Testis (tissue), 2 donors: ENCODE measurements at regions not wholly inside any gene's neighbourhood (a gene's known extent, or its start where the extent isn't known, plus 50 kb on each side); places are given as distances from the start of the nearest gene placed in this dataset.

Experiments
- DNase-seq: peaks from one replicate; pipeline ENCODE4 v3.0.0-alpha.2; 2019
- H3K27ac ChIP-seq, 2 donors: fragments of 200-600 bp; sonication (generic); one replicate each; pipeline ENCODE4 v1.5.1; 2019
- H3K27me3 ChIP-seq: fragments of 200-600 bp; sonication (generic); one replicate; pipeline ENCODE4 v1.5.1; 2019
- H3K36me3 ChIP-seq: fragments of 200-600 bp; sonication (generic); one replicate; pipeline ENCODE4 v1.5.1; 2017; ENCODE audit warnings: low read depth; ENCODE audit errors: missing control alignments
- H3K4me1 ChIP-seq: fragments of 200-600 bp; sonication (generic); one replicate; pipeline ENCODE4 v1.5.1; 2019
- H3K4me3 ChIP-seq, 2 donors: fragments of 200-600 bp; sonication (generic); one replicate each; pipeline ENCODE4 v1.5.1; 2017 to 2019
- H3K9me3 ChIP-seq: fragments of 200-600 bp; sonication (generic); one replicate; pipeline ENCODE4 v1.5.1; 2017
- POLR2A ChIP-seq: fragments of 450-650 bp; IDR thresholded peaks from one replicate; pipeline ENCODE4 v1.6.1; 2017; ENCODE audit warnings: antibody characterized with exemption, mild to moderate bottlenecking, moderate library complexity
- WGBS, 2 donors: methylation state at CpG; one replicate each; pipeline ENCODE4 v1.1.5; 2018; 5-methylcytosine and 5-hydroxymethylcytosine counted together
- intact Hi-C: fragments of 100-400 bp; cut with DNase I; formaldehyde crosslinking; loops from one replicate; pipeline ENCODE4 v1.15.1; 2023; ENCODE audit warnings: low total_unique reads
- TF ChIP-seq, protein P1 (sequence below), 3 experiments: fragments of 450-650 bp in 2 of 3; fragments of 200-600 bp in 1 of 3; sonication (generic) in 1 of 3; IDR thresholded peaks; one replicate each; pipeline ENCODE4 v1.5.1; 2016 to 2019; ENCODE audit warnings: antibody characterized with exemption in 3 of 3, mild to moderate bottlenecking in 2 of 3, moderate library complexity in 1 of 3

DNA sequence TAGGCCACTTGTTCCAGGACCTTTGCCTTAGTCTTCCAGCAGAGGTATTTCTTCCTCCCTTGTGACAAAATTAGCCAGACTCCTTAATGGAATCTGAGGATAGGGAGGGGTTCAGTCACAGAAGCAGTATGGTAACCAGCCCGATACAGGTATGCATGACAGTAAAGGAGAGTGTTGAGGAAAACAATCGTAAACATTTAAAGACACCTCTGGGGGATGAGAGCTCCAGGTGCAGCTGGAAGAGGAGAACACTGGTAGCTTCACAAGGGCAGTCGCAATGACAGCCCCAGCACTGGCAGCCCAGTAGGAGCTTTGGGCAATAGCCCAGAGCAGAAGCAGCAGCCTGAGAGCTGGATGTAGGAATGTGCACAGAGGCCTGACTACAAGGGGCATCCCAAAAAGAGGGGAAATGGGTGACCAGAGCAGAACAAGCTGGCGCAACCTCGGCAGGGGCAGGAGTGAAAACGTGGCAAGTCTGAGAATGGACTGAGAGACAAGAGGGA, 344.9 kb upstream of the JAG1 start:
- TF ChIP-seq, protein P1, sequence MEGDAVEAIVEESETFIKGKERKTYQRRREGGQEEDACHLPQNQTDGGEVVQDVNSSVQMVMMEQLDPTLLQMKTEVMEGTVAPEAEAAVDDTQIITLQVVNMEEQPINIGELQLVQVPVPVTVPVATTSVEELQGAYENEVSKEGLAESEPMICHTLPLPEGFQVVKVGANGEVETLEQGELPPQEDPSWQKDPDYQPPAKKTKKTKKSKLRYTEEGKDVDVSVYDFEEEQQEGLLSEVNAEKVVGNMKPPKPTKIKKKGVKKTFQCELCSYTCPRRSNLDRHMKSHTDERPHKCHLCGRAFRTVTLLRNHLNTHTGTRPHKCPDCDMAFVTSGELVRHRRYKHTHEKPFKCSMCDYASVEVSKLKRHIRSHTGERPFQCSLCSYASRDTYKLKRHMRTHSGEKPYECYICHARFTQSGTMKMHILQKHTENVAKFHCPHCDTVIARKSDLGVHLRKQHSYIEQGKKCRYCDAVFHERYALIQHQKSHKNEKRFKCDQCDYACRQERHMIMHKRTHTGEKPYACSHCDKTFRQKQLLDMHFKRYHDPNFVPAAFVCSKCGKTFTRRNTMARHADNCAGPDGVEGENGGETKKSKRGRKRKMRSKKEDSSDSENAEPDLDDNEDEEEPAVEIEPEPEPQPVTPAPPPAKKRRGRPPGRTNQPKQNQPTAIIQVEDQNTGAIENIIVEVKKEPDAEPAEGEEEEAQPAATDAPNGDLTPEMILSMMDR (IDR thresholded peaks at IDR 0.05): no peak
- TF ChIP-seq POLR2A: no peak
- H3K9me3 ChIP-seq: no peaks in the 10 kb centered on the region
- no peak overlapping the region for H3K4me3 ChIP-seq
- no peaks in the 10 kb centered on the region for H3K27me3 ChIP-seq
- no peak for DNase-seq
- no peaks in the 10 kb centered on the region for H3K36me3 ChIP-seq
- peaks cover 7% of the 10 kb centered on the region for H3K4me1 ChIP-seq
- H3K27ac ChIP-seq: no peak overlapping the region
- WGBS, 2 donors: 75 to 83% methylated on average over 6 of the region's 6 CpGs
- intact Hi-C loops: no loop called here

GRCh38 chr20:11020712-11021111, 346.9 kb upstream of the JAG1 start:
- no peak for DNase-seq
- WGBS, 2 donors: 74 to 83% methylated on average over 1 of the region's 1 CpG

DNA sequence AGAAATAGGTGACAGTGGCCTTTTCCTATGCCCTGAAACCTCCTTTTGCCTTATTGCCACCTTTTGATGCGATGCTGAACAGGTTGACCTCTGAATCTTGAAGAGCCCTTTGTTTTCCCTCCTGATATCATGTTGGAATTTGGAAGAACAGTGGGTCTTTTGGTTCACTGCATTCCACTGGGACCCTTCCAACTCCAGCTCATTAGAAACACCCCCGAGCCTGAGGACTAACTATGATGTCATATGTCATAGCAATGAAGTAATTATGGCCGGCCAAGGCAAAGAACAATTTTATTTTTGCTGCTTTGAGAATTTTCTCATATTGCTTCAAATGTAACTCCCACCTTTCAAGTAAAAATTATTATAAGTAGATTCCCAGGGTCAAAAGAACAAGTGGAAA, 353.4 kb upstream of the JAG1 start:
- intact Hi-C loops: no loop called here
- 62 to 63% methylated on average over 3 of the region's 3 CpGs for whole genome bisulfite sequencing, 2 donors

More at GRCh38 chr20:11020712-11021111, 346.9 kb upstream of the JAG1 start:
- no peaks in the 10 kb centered on the region for H3K4me1 ChIP-seq
- H3K4me3 ChIP-seq: no peak overlapping the region
- no peak overlapping the region for H3K27ac ChIP-seq
- no peaks in the 10 kb centered on the region for H3K27me3 ChIP-seq
- intact Hi-C loops: no loop called here
- no peaks in the 10 kb centered on the region for H3K36me3 ChIP-seq
- no peak for TF ChIP-seq POLR2A
- TF ChIP-seq, protein P1 (IDR thresholded peaks at IDR 0.05): no peak
- no peaks in the 10 kb centered on the region for H3K9me3 ChIP-seq

DNA sequence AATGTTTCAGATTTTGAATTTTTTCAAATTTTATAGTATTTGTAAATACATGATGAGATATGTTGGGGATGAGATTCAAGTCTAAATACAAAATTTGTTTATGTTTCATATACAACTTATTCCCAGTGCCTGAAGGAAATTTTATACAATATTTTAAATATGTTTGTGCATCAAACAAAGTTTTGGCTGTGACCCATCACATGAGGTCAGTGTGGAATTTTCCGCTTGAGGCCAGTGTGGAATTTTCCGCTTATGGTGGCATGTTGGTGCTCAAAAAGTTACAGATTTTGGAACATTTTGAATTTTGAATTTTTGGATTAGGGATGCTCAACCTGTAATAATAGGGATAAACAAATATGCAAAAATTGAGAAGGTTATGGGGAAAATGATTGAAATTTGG, 356.6 kb upstream of the JAG1 start:
- Histone ChIP-seq H3K27me3 (no peaks in the 10 kb centered on the region), H3K27ac (no peak overlapping the region), H3K36me3 (no peaks in the 10 kb centered on the region), H3K9me3 (no peaks in the 10 kb centered on the region), H3K4me1 (no peaks in the 10 kb centered on the region), H3K4me3 (no peak overlapping the region)
- 87 to 97% methylated on average over 2 of the region's 2 CpGs for WGBS, 2 donors
- intact Hi-C loops: no loop called here
- TF ChIP-seq POLR2A: no peak
- TF ChIP-seq, protein P1 (IDR thresholded peaks at IDR 0.05): no peak
- DNase-seq: no peak

More for the DNA sequence above, 353.4 kb upstream of the JAG1 start:
- H3K9me3 ChIP-seq: no peaks in the 10 kb centered on the region
- H3K4me1 ChIP-seq: no peaks in the 10 kb centered on the region
- H3K4me3 ChIP-seq: no peak overlapping the region
- no peaks in the 10 kb centered on the region for H3K36me3 ChIP-seq
- DNase-seq: no peak
- no peak for TF ChIP-seq POLR2A
- TF ChIP-seq, protein P1 (IDR thresholded peaks at IDR 0.05): no peak
- no peaks in the 10 kb centered on the region for H3K27me3 ChIP-seq
- no peak overlapping the region for H3K27ac ChIP-seq

- intact Hi-C loops: no loop called here
- WGBS, 2 donors: 85 to 90% methylated on average over 2 of the region's 2 CpGs
- no peak overlapping the region for H3K4me3 ChIP-seq
- no peak for TF ChIP-seq POLR2A
- TF ChIP-seq, protein P1 (IDR thresholded peaks at IDR 0.05): no peak
- no peak for DNase-seq
- no peaks in the 10 kb centered on the region for H3K36me3 ChIP-seq
- no peaks in the 10 kb centered on the region for H3K27me3 ChIP-seq
- no peaks in the 10 kb centered on the region for H3K4me1 ChIP-seq
- H3K9me3 ChIP-seq: no peaks in the 10 kb centered on the region
- H3K27ac ChIP-seq: no peak overlapping the region
These were observed 357.5 kb upstream of the JAG1 start for GRCh38 chr20:11031300-11031699.
